Hematopoietic multipotent progenitor cell treated with erythropoietin and hydrocortisone succinate and interleukin-3 and kit ligand, for 6 days (in vitro differentiated cells): ENCODE measurements at regions not wholly inside any gene's neighbourhood (a gene's known extent, or its start where the extent isn't known, plus 50 kb on each side); places are given as distances from the start of the nearest gene placed in this dataset.
A peak's percentile ranks its signal among the peaks of the same experiment; 100 is the strongest.
"Not testable (repeated sequence)": the region's sequence is repeated elsewhere in the genome, so short reads cannot be mapped to it uniquely, and the experiment has no call there.

Source experiments
- DNase-seq: peaks from one replicate; pipeline ENCODE4 v3.0.0-alpha.2; 2015

GRCh38 chr12:105664765-105665164, 334.3 kb downstream of the C12orf75 start:
- DNase-seq = not testable (repeated sequence)

- DNase-seq = no peak
Measured at GRCh38 chr12:105665366-105665765, 334.9 kb downstream of the C12orf75 start.

GRCh38 chr12:105667973-105668743, 337.7 kb downstream of the C12orf75 start:
- no peak for DNase-seq

- no peak for DNase-seq
Measured at GRCh38 chr12:105670672-105671071, 340.2 kb downstream of the C12orf75 start.

- no peak for DNase-seq
Measured at GRCh38 chr12:105671720-105672119, 341.2 kb downstream of the C12orf75 start.

- no peak for DNase-seq
Measured at GRCh38 chr12:105672121-105672975, 341.9 kb downstream of the C12orf75 start.

GRCh38 chr12:105674871-105675699, 344.6 kb downstream of the C12orf75 start:
- DNase-seq = no peak

GRCh38 chr12:105676694-105677093, 346.2 kb downstream of the C12orf75 start:
- DNase-seq = no peak

- no peak for DNase-seq
Measured at GRCh38 chr12:105677672-105678071, 347.2 kb downstream of the C12orf75 start.

GRCh38 chr12:105679982-105680381, 349.5 kb downstream of the C12orf75 start:
- no peak for DNase-seq

- no peak for DNase-seq
Measured at GRCh38 chr12:105681341-105681740, 350.9 kb downstream of the C12orf75 start.

GRCh38 chr12:105682821-105683220, 352.3 kb downstream of the C12orf75 start:
- not testable (repeated sequence) for DNase-seq

GRCh38 chr12:105683836-105684235, 353.3 kb downstream of the C12orf75 start:
- not testable (repeated sequence) for DNase-seq

- DNase-seq = no peak
Measured at GRCh38 chr12:105698075-105698474, 367.6 kb downstream of the C12orf75 start.

GRCh38 chr12:105699209-105699608, 368.7 kb downstream of the C12orf75 start:
- no peak for DNase-seq

- no peak for DNase-seq
Measured at GRCh38 chr12:105704787-105705186, 374.3 kb downstream of the C12orf75 start.

GRCh38 chr12:105705235-105705634, 374.7 kb downstream of the C12orf75 start:
- DNase-seq = no peak

GRCh38 chr12:105705765-105706164, 375.3 kb downstream of the C12orf75 start:
- peak; percentile 45 for DNase-seq

- no peak for DNase-seq
Measured at GRCh38 chr12:105706321-105706972, 376.0 kb downstream of the C12orf75 start.

- no peak for DNase-seq
Measured at GRCh38 chr12:105706973-105707334, 376.5 kb downstream of the C12orf75 start.

GRCh38 chr12:105713606-105714305, 383.3 kb downstream of the C12orf75 start:
- no peak for DNase-seq

GRCh38 chr12:105716621-105717020, 386.1 kb downstream of the C12orf75 start:
- no peak for DNase-seq
